K562 (cell line): ENCODE measurements at regions not wholly inside any gene's neighbourhood (a gene's known extent, or its start where the extent isn't known, plus 50 kb on each side); places are given as distances from the start of the nearest gene placed in this dataset.
A peak's percentile ranks its signal among the peaks of the same experiment; 100 is the strongest.

ENCODE experiments used
- CTCF ChIP-seq, 3 experiments: IDR thresholded peaks in 2 of 3; conservative IDR thresholded peaks in 1 of 3; 2 replicates each; pipeline ENCODE4 v1.5.1; 2011 to 2012; ENCODE audit warnings: low read length in 3 of 3, mild to moderate bottlenecking in 3 of 3, control low read depth in 2 of 3, improper control_type of control experiment in 1 of 3, inconsistent platforms in 1 of 3, low read depth in 1 of 3, mixed read lengths in 1 of 3, moderate library complexity in 1 of 3; ENCODE audit not compliant: insufficient read depth in 2 of 3
- EHMT2 ChIP-seq: fragments of 450-650 bp; IDR thresholded peaks from 2 replicates; pipeline ENCODE4 v1.6.1; 2018; ENCODE audit warnings: antibody characterized with exemption
- HDGF ChIP-seq: fragments of 450-650 bp; IDR thresholded peaks from 2 replicates; pipeline ENCODE4 v1.6.1; 2016
- KAT7 ChIP-seq: sonication (generic); formaldehyde crosslinking; IDR thresholded peaks from 2 replicates; pipeline ENCODE4 v1.8.0; 2022; ENCODE audit warnings: missing genetic modification reagents, mild to moderate bottlenecking, borderline replicate concordance
- MAFG ChIP-seq: fragments of 450-650 bp; conservative IDR thresholded peaks from 2 replicates; pipeline ENCODE4 v1.6.1; 2016; ENCODE audit warnings: missing genetic modification characterization, missing compliant biosample characterization
- MAX ChIP-seq: sonication (generic); formaldehyde crosslinking; IDR thresholded peaks from 2 replicates; pipeline ENCODE4 v1.9.0; 2022; ENCODE audit warnings: mild to moderate bottlenecking, missing genetic modification reagents
- NR4A1 ChIP-seq, 2 experiments: fragments of 250-450 bp in 1 of 2; fragments of 450-650 bp in 1 of 2; sonication (Bioruptor Pico) in 1 of 2; IDR thresholded peaks; 2 replicates each; pipeline versions ENCODE4 v1.4.0 to v1.6.1; 2016 to 2020; ENCODE audit warnings: mild to moderate bottlenecking in 2 of 2, missing compliant biosample characterization in 1 of 2, missing genetic modification characterization in 1 of 2, moderate library complexity in 1 of 2
- PREB ChIP-seq: sonication (generic); formaldehyde crosslinking; IDR thresholded peaks from 2 replicates; pipeline ENCODE4 v1.8.1; 2023; ENCODE audit warnings: mild to moderate bottlenecking, missing genetic modification reagents
- RFX5 ChIP-seq: IDR thresholded peaks from 2 replicates; pipeline ENCODE4 v1.6.1; 2011; ENCODE audit warnings: low read depth, mild to moderate bottlenecking, improper control_type of control experiment, low read length
- SMARCE1 ChIP-seq: fragments of 450-650 bp; IDR thresholded peaks from 2 replicates; pipeline ENCODE4 v1.7.1; 2016; ENCODE audit warnings: mild to moderate bottlenecking
- TARDBP ChIP-seq: fragments of 450-650 bp; IDR thresholded peaks from 2 replicates; pipeline ENCODE4 v1.6.1; 2016
- TF ChIP-seq, protein P1 (sequence below): sonication (generic); formaldehyde crosslinking; IDR thresholded peaks from 2 replicates; pipeline ENCODE4 v1.9.0; 2022; ENCODE audit warnings: mild to moderate bottlenecking, missing genetic modification reagents
- TF ChIP-seq, protein P2 (sequence below), 2 experiments: fragments of 450-650 bp in 1 of 2; sonication (generic) in 1 of 2; formaldehyde crosslinking in 1 of 2; IDR thresholded peaks in 1 of 2; conservative IDR thresholded peaks in 1 of 2; 2 replicates each; pipeline versions ENCODE4 v1.6.1 to v1.8.1; 2016 to 2023; ENCODE audit warnings: mild to moderate bottlenecking in 2 of 2, moderate library complexity in 2 of 2, inconsistent platforms in 1 of 2, missing genetic modification reagents in 1 of 2

DNA sequence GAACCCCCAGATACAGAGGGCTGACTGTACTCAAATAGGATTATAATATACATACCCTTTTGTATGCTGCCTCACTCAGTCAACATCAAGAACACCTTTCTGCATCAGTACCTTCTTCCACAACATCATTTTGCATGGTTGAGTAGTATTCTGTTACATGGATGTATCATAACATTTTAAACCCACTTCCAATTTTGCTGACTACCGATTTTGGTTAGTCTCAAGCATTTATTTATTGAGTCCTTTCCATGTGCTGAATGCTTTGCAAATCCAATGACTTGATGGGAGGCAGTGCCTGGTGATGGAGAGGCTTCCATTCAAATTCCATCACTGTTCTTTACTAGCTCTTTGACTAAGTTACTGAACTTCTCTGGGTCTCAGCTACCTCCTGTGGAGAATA is 182.0 kb upstream of the KLF4 start:
- TF ChIP-seq MAX (CRISPR knock-in tag): no peak
- no peak for TF ChIP-seq EHMT2
- no peak for TF ChIP-seq HDGF
- TF ChIP-seq MAFG (tag): peak; percentile 43; the same call in 1 of the 2 replicates
- TF ChIP-seq SMARCE1: no peak
- no peak for TF ChIP-seq CTCF (IDR thresholded peaks at IDR 0.05 in 2 of 3, conservative IDR thresholded peaks at IDR 0.05 in 1 of 3; ENCODE audit: insufficient read depth in 2 of 3, low read depth in 1 of 3, low read length in 3 of 3)
- TF ChIP-seq KAT7 (CRISPR knock-in tag): no peak
- TF ChIP-seq RFX5: no peak
- TF ChIP-seq PREB: no peak
- TF ChIP-seq, protein P1, sequence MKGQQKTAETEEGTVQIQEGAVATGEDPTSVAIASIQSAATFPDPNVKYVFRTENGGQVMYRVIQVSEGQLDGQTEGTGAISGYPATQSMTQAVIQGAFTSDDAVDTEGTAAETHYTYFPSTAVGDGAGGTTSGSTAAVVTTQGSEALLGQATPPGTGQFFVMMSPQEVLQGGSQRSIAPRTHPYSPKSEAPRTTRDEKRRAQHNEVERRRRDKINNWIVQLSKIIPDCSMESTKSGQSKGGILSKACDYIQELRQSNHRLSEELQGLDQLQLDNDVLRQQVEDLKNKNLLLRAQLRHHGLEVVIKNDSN (CRISPR knock-in tag): no peak
- no peak for TF ChIP-seq NR4A1 (CRISPR knock-in tag; IDR thresholded peaks at IDR 0.05)
- no peak for TF ChIP-seq NR4A1 (tag; IDR thresholded peaks at IDR 0.05)
- TF ChIP-seq, protein P2, sequence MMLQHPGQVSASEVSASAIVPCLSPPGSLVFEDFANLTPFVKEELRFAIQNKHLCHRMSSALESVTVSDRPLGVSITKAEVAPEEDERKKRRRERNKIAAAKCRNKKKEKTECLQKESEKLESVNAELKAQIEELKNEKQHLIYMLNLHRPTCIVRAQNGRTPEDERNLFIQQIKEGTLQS (IDR thresholded peaks at IDR 0.05): no peak
- TF ChIP-seq, protein P2 (CRISPR knock-in tag; conservative IDR thresholded peaks at IDR 0.05): no peak
- no peak for TF ChIP-seq TARDBP
